GM23338 (cell line): ENCODE measurements at regions not wholly inside any gene's neighbourhood (a gene's known extent, or its start where the extent isn't known, plus 50 kb on each side); places are given as distances from the start of the nearest gene placed in this dataset.

ENCODE experiments used
- CREB1 ChIP-seq: fragments of 250-450 bp; sonication (Bioruptor Pico); IDR thresholded peaks from 2 replicates; pipeline ENCODE4 v1.5.0; 2020; ENCODE audit warnings: low read depth, mild to moderate bottlenecking, moderate library complexity
- EZH2 ChIP-seq: fragments of 200-600 bp; sonication (generic); IDR thresholded peaks from one replicate; pipeline ENCODE4 v1.8.0; 2017; ENCODE audit warnings: antibody characterized with exemption, mild to moderate bottlenecking, low read depth; ENCODE audit not compliant: unreplicated experiment
- EZH2phosphoT487 ChIP-seq: fragments of 200-600 bp; sonication (generic); IDR thresholded peaks from one replicate; pipeline ENCODE4 v1.8.1; 2018; ENCODE audit warnings: antibody characterized with exemption; ENCODE audit not compliant: unreplicated experiment
- NANOG ChIP-seq: IDR thresholded peaks from 2 replicates; pipeline ENCODE4 v1.6.1; 2016; ENCODE audit warnings: antibody characterized with exemption, borderline replicate concordance
- POLR2AphosphoS5 ChIP-seq: IDR thresholded peaks from 2 replicates; pipeline ENCODE4 v1.6.1; 2016; ENCODE audit warnings: antibody characterized with exemption, low read depth
- ZNF331 ChIP-seq: fragments of 250-450 bp; sonication (Bioruptor Pico); IDR thresholded peaks from 2 replicates; pipeline ENCODE4 v1.5.0; 2020; ENCODE audit warnings: low read depth, mild to moderate bottlenecking, moderate library complexity
- TF ChIP-seq, protein P1 (sequence below), 2 experiments: fragments of 200-600 bp in 1 of 2; sonication (generic) in 1 of 2; conservative IDR thresholded peaks; 2 replicates each; pipeline versions ENCODE4 v1.5.1 to v1.6.1; 2016 to 2017; ENCODE audit warnings: antibody characterized with exemption in 2 of 2, low read depth in 2 of 2, mild to moderate bottlenecking in 2 of 2, moderate library complexity in 1 of 2
- TF ChIP-seq, protein P2 (sequence below): IDR thresholded peaks from one replicate; pipeline ENCODE4 v1.6.1; 2018; ENCODE audit warnings: antibody characterized with exemption; ENCODE audit not compliant: unreplicated experiment

DNA sequence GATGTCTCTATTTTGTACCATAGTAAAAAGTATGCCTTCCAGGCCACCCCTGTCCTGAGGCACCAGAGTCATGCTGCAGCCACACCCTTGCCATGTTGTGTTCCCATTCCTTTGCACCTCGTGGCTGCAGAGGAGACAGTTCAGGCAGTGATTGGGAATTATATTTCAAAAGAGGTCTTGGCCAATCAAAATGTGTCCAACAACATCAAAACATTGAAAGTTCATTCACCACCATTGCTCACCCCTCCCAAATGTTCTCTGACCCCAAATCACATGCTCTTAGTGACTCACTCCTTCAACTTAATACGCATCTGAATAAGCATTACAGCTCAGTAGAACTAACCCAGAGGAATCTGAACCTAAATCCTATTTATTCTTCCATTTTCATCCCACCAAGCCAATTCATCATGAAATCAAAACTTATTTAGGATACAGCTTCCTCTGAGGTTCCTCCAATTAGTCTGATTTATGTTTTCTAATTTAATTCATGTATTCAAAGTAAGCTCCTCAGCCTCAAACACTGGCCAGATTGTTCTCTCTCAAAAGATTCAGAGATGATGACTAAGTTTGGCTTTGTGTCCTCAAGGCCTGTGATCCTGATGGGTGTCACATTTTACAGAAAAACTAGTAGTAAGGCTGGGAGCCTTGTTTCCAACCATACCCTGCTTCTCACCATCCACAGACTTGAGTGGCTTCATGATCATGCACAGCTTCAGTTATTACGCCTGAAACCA, 323.2 kb upstream of the INTU start:
- TF ChIP-seq, protein P1, sequence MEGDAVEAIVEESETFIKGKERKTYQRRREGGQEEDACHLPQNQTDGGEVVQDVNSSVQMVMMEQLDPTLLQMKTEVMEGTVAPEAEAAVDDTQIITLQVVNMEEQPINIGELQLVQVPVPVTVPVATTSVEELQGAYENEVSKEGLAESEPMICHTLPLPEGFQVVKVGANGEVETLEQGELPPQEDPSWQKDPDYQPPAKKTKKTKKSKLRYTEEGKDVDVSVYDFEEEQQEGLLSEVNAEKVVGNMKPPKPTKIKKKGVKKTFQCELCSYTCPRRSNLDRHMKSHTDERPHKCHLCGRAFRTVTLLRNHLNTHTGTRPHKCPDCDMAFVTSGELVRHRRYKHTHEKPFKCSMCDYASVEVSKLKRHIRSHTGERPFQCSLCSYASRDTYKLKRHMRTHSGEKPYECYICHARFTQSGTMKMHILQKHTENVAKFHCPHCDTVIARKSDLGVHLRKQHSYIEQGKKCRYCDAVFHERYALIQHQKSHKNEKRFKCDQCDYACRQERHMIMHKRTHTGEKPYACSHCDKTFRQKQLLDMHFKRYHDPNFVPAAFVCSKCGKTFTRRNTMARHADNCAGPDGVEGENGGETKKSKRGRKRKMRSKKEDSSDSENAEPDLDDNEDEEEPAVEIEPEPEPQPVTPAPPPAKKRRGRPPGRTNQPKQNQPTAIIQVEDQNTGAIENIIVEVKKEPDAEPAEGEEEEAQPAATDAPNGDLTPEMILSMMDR (conservative IDR thresholded peaks at IDR 0.05; ENCODE audit: low read depth in 2 of 2), result no peak
- TF ChIP-seq, protein P2, sequence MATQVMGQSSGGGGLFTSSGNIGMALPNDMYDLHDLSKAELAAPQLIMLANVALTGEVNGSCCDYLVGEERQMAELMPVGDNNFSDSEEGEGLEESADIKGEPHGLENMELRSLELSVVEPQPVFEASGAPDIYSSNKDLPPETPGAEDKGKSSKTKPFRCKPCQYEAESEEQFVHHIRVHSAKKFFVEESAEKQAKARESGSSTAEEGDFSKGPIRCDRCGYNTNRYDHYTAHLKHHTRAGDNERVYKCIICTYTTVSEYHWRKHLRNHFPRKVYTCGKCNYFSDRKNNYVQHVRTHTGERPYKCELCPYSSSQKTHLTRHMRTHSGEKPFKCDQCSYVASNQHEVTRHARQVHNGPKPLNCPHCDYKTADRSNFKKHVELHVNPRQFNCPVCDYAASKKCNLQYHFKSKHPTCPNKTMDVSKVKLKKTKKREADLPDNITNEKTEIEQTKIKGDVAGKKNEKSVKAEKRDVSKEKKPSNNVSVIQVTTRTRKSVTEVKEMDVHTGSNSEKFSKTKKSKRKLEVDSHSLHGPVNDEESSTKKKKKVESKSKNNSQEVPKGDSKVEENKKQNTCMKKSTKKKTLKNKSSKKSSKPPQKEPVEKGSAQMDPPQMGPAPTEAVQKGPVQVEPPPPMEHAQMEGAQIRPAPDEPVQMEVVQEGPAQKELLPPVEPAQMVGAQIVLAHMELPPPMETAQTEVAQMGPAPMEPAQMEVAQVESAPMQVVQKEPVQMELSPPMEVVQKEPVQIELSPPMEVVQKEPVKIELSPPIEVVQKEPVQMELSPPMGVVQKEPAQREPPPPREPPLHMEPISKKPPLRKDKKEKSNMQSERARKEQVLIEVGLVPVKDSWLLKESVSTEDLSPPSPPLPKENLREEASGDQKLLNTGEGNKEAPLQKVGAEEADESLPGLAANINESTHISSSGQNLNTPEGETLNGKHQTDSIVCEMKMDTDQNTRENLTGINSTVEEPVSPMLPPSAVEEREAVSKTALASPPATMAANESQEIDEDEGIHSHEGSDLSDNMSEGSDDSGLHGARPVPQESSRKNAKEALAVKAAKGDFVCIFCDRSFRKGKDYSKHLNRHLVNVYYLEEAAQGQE, result no peak
- TF ChIP-seq CREB1 (no peak), NANOG (no peak), ZNF331 (CRISPR knock-in tag) (no peak), POLR2AphosphoS5 (no peak), EZH2 (no peak), EZH2phosphoT487 (no peak)
